Mesodermal cell (in vitro differentiated cells): ENCODE measurements at regions not wholly inside any gene's neighbourhood (a gene's known extent, or its start where the extent isn't known, plus 50 kb on each side); places are given as distances from the start of the nearest gene placed in this dataset.

Source experiments
- H3K27ac ChIP-seq: 2 replicates; pipeline ENCODE4 v1.7.0; 2013; ENCODE audit warnings: mild to moderate bottlenecking, low read depth, low read length, moderate library complexity; ENCODE audit not compliant: severe bottlenecking
- H3K36me3 ChIP-seq: 2 replicates; pipeline ENCODE4 v1.7.1; 2013; ENCODE audit warnings: mild to moderate bottlenecking, low read length, moderate library complexity; ENCODE audit not compliant: control insufficient read depth, insufficient read depth
- H3K4me1 ChIP-seq: one replicate; pipeline ENCODE4 v1.7.1; 2013; ENCODE audit warnings: mild to moderate bottlenecking, low read length; ENCODE audit not compliant: insufficient read depth, control insufficient read depth, poor library complexity, severe bottlenecking
- H3K4me3 ChIP-seq: 2 replicates; pipeline ENCODE4 v1.7.0; 2013; ENCODE audit warnings: low read length, control low read depth, mild to moderate bottlenecking; ENCODE audit not compliant: insufficient read depth, poor library complexity, severe bottlenecking; ENCODE audit errors: extremely low read depth
- H3K9me3 ChIP-seq: 2 replicates; pipeline ENCODE4 v1.7.1; 2013; ENCODE audit warnings: mild to moderate bottlenecking, low read length, moderate library complexity; ENCODE audit not compliant: control insufficient read depth
- WGBS, 2 experiments: methylation state at CpG; one replicate each; pipeline ENCODE4 v1.1.5; 2013; ENCODE audit warnings: missing lambda C conversion rate in 2 of 2; ENCODE audit not compliant: insufficient coverage in 2 of 2; 5-methylcytosine and 5-hydroxymethylcytosine counted together

GRCh38 chr6:76438768-76439167, 366.3 kb upstream of the IMPG1 start:
- H3K36me3 ChIP-seq: no peaks in the 10 kb centered on the region
- no peaks in the 10 kb centered on the region for H3K4me1 ChIP-seq
- no peak overlapping the region for H3K4me3 ChIP-seq
- H3K27ac ChIP-seq: no peak overlapping the region
- WGBS, 2 experiments: no CpG with 5 or more reads among the region's 1 CpG
- no peaks in the 10 kb centered on the region for H3K9me3 ChIP-seq

- Histone ChIP-seq H3K4me1 (no peaks in the 10 kb centered on the region), H3K4me3 (no peak overlapping the region), H3K36me3 (no peaks in the 10 kb centered on the region), H3K9me3 (no peaks in the 10 kb centered on the region), H3K27ac (no peak overlapping the region)
- WGBS, 2 experiments: 75 to 83% methylated on average over 1 of the region's 1 CpG
Measured at GRCh38 chr6:76435174-76435573, 362.7 kb upstream of the IMPG1 start.

- Histone ChIP-seq H3K4me3 (no peak overlapping the region), H3K4me1 (no peaks in the 10 kb centered on the region), H3K9me3 (no peaks in the 10 kb centered on the region), H3K36me3 (no peaks in the 10 kb centered on the region), H3K27ac (no peak overlapping the region)
- WGBS, 2 experiments: 0% methylated on average over 1 of the region's 2 CpGs; no CpG with 5 or more reads in 1 of the 2 experiments
Measured at GRCh38 chr6:76422511-76423213, 350.2 kb upstream of the IMPG1 start.

GRCh38 chr6:76420094-76420493, 347.6 kb upstream of the IMPG1 start:
- Histone ChIP-seq H3K27ac (no peak overlapping the region), H3K36me3 (no peaks in the 10 kb centered on the region), H3K9me3 (no peaks in the 10 kb centered on the region), H3K4me3 (no peak overlapping the region), H3K4me1 (no peaks in the 10 kb centered on the region)
- WGBS, 2 experiments: 89 to 94% methylated on average over 2 of the region's 2 CpGs

GRCh38 chr6:76418560-76419223, 346.2 kb upstream of the IMPG1 start:
- H3K9me3 ChIP-seq: no peaks in the 10 kb centered on the region
- H3K27ac ChIP-seq: no peak overlapping the region
- no peak overlapping the region for H3K4me3 ChIP-seq
- no peaks in the 10 kb centered on the region for H3K36me3 ChIP-seq
- no peaks in the 10 kb centered on the region for H3K4me1 ChIP-seq
- 83 to 91% methylated on average over 1 of the region's 3 CpGs for WGBS, 2 experiments

- WGBS, 2 experiments: 81% methylated on average over 2 to 3 of the region's 5 CpGs
- H3K9me3 ChIP-seq: no peaks in the 10 kb centered on the region
- H3K27ac ChIP-seq: no peak overlapping the region
- H3K36me3 ChIP-seq: no peaks in the 10 kb centered on the region
- H3K4me1 ChIP-seq: no peaks in the 10 kb centered on the region
- no peak overlapping the region for H3K4me3 ChIP-seq
Measured at GRCh38 chr6:76416821-76417605, 344.6 kb upstream of the IMPG1 start.

GRCh38 chr6:76403064-76403463, 330.6 kb upstream of the IMPG1 start:
- H3K36me3 ChIP-seq: no peaks in the 10 kb centered on the region

GRCh38 chr6:76397966-76398365, 325.5 kb upstream of the IMPG1 start:
- H3K27ac ChIP-seq: no peak overlapping the region
- H3K4me3 ChIP-seq: no peak overlapping the region
- no CpG with 5 or more reads among the region's 1 CpG for WGBS, 2 experiments
- H3K4me1 ChIP-seq: no peaks in the 10 kb centered on the region
- H3K9me3 ChIP-seq: no peaks in the 10 kb centered on the region
- H3K36me3 ChIP-seq: no peaks in the 10 kb centered on the region

More at GRCh38 chr6:76403064-76403463, 330.6 kb upstream of the IMPG1 start:
- Histone ChIP-seq H3K4me3 (no peak overlapping the region), H3K4me1 (no peaks in the 10 kb centered on the region), H3K27ac (no peak overlapping the region), H3K9me3 (no peaks in the 10 kb centered on the region)

GRCh38 chr6:76382201-76382600, 309.7 kb upstream of the IMPG1 start:
- no peak overlapping the region for H3K4me3 ChIP-seq
- H3K27ac ChIP-seq: no peak overlapping the region
- no peaks in the 10 kb centered on the region for H3K36me3 ChIP-seq
- no peaks in the 10 kb centered on the region for H3K4me1 ChIP-seq
- no peaks in the 10 kb centered on the region for H3K9me3 ChIP-seq
- no CpG with 5 or more reads among the region's 1 CpG for WGBS, 2 experiments

- H3K4me3 ChIP-seq: no peak overlapping the region
- no peaks in the 10 kb centered on the region for H3K4me1 ChIP-seq
- no peak overlapping the region for H3K27ac ChIP-seq
- 57 to 86% methylated on average over 1 of the region's 2 CpGs for WGBS, 2 experiments
- H3K9me3 ChIP-seq: no peaks in the 10 kb centered on the region
- H3K36me3 ChIP-seq: no peaks in the 10 kb centered on the region
Measured at GRCh38 chr6:76381612-76382011, 309.1 kb upstream of the IMPG1 start.

GRCh38 chr6:76351275-76351674, 278.8 kb upstream of the IMPG1 start:
- no peak overlapping the region for H3K4me3 ChIP-seq
- H3K27ac ChIP-seq: no peak overlapping the region
- no peaks in the 10 kb centered on the region for H3K36me3 ChIP-seq
- H3K9me3 ChIP-seq: no peaks in the 10 kb centered on the region
- no peaks in the 10 kb centered on the region for H3K4me1 ChIP-seq
